SK-N-MC (cell line): ENCODE measurements at regions not wholly inside any gene's neighbourhood (a gene's known extent, or its start where the extent isn't known, plus 50 kb on each side); places are given as distances from the start of the nearest gene placed in this dataset.

Experiments used
- EZH2 ChIP-seq: fragments of 200-600 bp; sonication (generic); IDR thresholded peaks from one replicate; pipeline ENCODE4 v1.6.1; 2017; ENCODE audit warnings: antibody characterized with exemption
- POLR2AphosphoS5 ChIP-seq: IDR thresholded peaks from 2 replicates; pipeline ENCODE4 v1.6.1; 2012; ENCODE audit warnings: mild to moderate bottlenecking, low read depth, low read length, borderline replicate concordance

- no peak for TF ChIP-seq EZH2
- no peak for TF ChIP-seq POLR2AphosphoS5
Measured at GRCh38 chrX:45633419-45633818, 432.7 kb upstream of the DIPK2B start.
